OCI-LY1 (cell line): ENCODE measurements at regions not wholly inside any gene's neighbourhood (a gene's known extent, or its start where the extent isn't known, plus 50 kb on each side); places are given as distances from the start of the nearest gene placed in this dataset.

Experiments
- EZH2 ChIP-seq: fragments of 200-600 bp; sonication (generic), shearing (Covaris generic); IDR thresholded peaks from 2 replicates; pipeline ENCODE4 v1.8.0; 2017; ENCODE audit warnings: borderline replicate concordance, mixed run types, mild to moderate bottlenecking, antibody characterized with exemption, low read length, moderate library complexity, mixed read lengths
- TF ChIP-seq, protein P1 (sequence below): fragments of 200-600 bp; sonication (generic), shearing (Covaris generic); IDR thresholded peaks from 2 replicates; pipeline ENCODE4 v1.5.1; 2017; ENCODE audit warnings: mild to moderate bottlenecking, antibody characterized with exemption, low read length, moderate library complexity, mixed read lengths

DNA sequence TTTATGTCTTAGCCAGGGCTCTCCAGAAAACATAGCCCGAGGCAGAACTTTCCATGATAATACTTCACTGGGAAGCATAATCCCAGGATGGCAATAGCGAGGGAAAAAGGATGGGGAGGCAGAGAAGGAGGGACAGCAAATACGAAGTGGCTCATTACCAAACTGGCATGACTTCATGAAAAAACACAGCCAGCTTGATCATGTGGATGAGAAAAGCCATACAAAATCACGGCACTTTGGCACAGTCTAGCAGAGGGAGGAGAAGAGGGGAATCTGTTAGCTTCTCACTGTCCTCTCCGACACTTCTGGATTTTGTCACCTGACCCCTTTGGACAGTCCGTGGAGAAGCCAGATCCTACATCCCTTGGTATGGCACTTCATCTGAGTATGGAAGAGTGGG, 212.5 kb upstream of the GRIK2 start:
- no peak for TF ChIP-seq EZH2
- TF ChIP-seq, protein P1, sequence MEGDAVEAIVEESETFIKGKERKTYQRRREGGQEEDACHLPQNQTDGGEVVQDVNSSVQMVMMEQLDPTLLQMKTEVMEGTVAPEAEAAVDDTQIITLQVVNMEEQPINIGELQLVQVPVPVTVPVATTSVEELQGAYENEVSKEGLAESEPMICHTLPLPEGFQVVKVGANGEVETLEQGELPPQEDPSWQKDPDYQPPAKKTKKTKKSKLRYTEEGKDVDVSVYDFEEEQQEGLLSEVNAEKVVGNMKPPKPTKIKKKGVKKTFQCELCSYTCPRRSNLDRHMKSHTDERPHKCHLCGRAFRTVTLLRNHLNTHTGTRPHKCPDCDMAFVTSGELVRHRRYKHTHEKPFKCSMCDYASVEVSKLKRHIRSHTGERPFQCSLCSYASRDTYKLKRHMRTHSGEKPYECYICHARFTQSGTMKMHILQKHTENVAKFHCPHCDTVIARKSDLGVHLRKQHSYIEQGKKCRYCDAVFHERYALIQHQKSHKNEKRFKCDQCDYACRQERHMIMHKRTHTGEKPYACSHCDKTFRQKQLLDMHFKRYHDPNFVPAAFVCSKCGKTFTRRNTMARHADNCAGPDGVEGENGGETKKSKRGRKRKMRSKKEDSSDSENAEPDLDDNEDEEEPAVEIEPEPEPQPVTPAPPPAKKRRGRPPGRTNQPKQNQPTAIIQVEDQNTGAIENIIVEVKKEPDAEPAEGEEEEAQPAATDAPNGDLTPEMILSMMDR: no peak
